HCT116 (cell line): ENCODE measurements at regions not wholly inside any gene's neighbourhood (a gene's known extent, or its start where the extent isn't known, plus 50 kb on each side); places are given as distances from the start of the nearest gene placed in this dataset.

Source experiments
- ATAC-seq: fragments of 200-7000 bp; cut with Tn5 transposase; 2 replicates; pipeline ENCODE4 v1.9.1; 2020; ENCODE audit warnings: mild to moderate bottlenecking, moderate library complexity
- BruUV-seq: library from RNA; stranded (reverse); fragments of 400-500 nt; replicated peaks from 2 replicates; lab custom pipeline; 2021; lab: Mats Ljungman, UMichigan
- CTCF ChIA-PET: fragments of 300-600 bp; sonication (Branson Sonifier 250); formaldehyde crosslinking; loops from one replicate; lab custom pipeline; 2021; ENCODE audit warnings: antibody characterized with exemption; lab: Charles Lee
- POLR2A ChIA-PET: fragments of 300-600, 350-600 bp; sonication (Branson Sonifier 250); formaldehyde crosslinking; loops from one replicate; lab custom pipeline; 2021; ENCODE audit warnings: antibody characterized with exemption; lab: Charles Lee
- RAD21 ChIA-PET, 2 experiments: fragments of 300-600 bp; sonication (Branson Sonifier 250); formaldehyde crosslinking; loops; one replicate each; lab custom pipeline; 2023; ENCODE audit warnings: low total read pairs in 2 of 2; ENCODE audit not compliant: uncharacterized antibody in 2 of 2, unreplicated experiment in 2 of 2, low non-redundant PET in 1 of 2; lab: Charles Lee
- DNase-seq: peaks from one replicate; pipeline ENCODE4 v3.0.0-alpha.2; 2010; ENCODE audit warnings: low read depth, low spot score
- H2AFZ ChIP-seq: fragments of 200-600 bp; shearing (Covaris generic), sonication (generic); 2 replicates; pipeline ENCODE4 v1.6.1; 2017; ENCODE audit warnings: low read depth, mixed run types, mixed read lengths, antibody characterized with exemption, low read length; ENCODE audit not compliant: poor library complexity, severe bottlenecking
- H3K27ac ChIP-seq: 2 replicates; pipeline ENCODE4 v1.5.1; 2012; ENCODE audit warnings: low read depth, low read length
- H3K27me3 ChIP-seq: fragments of 200-600 bp; sonication (generic); 2 replicates; pipeline ENCODE4 v1.6.1; 2016; ENCODE audit warnings: mixed run types, low read length, mixed read lengths; ENCODE audit not compliant: insufficient read depth
- H3K36me3 ChIP-seq, 2 experiments: fragments of 200-500 bp in 1 of 2; fragments of 200-600 bp in 1 of 2; sonication (Bioruptor generic) in 1 of 2; sonication (generic) in 1 of 2; 2 replicates each; pipeline versions ENCODE4 v1.5.1 to v1.6.1; 2014 to 2016; ENCODE audit warnings: low read length in 2 of 2, inconsistent platforms in 1 of 2, mixed read lengths in 1 of 2, mixed run types in 1 of 2; ENCODE audit not compliant: insufficient read depth in 2 of 2, control insufficient read depth in 1 of 2
- H3K4me1 ChIP-seq, 2 experiments: fragments of 200-600 bp in 1 of 2; sonication (generic) in 1 of 2; 2 replicates each; pipeline versions ENCODE4 v1.5.1 to v1.6.1; 2012 to 2017; ENCODE audit warnings: low read length in 2 of 2, inconsistent platforms in 1 of 2, mild to moderate bottlenecking in 1 of 2, mixed read lengths in 1 of 2, mixed run types in 1 of 2, moderate library complexity in 1 of 2; ENCODE audit not compliant: insufficient read depth in 2 of 2, control insufficient read depth in 1 of 2
- H3K4me2 ChIP-seq: fragments of 200-600 bp; sonication (generic); 2 replicates; pipeline ENCODE4 v1.6.1; 2017; ENCODE audit warnings: mixed run types, low read length, mixed read lengths
- H3K4me3 ChIP-seq, 2 experiments: fragments of 200-600 bp in 1 of 2; sonication (generic) in 1 of 2; replicated peaks in 1 of 2; 2 replicates each; pipeline ENCODE4 v1.5.1; 2011 to 2016; ENCODE audit warnings: low read length in 2 of 2, control low read depth in 1 of 2, low read depth in 1 of 2, mild to moderate bottlenecking in 1 of 2, mixed read lengths in 1 of 2, mixed run types in 1 of 2
- H3K79me2 ChIP-seq: fragments of 200-600 bp; sonication (generic); 2 replicates; pipeline ENCODE4 v1.6.1; 2017; ENCODE audit warnings: mild to moderate bottlenecking, mixed run types, low read length, moderate library complexity, mixed read lengths; ENCODE audit not compliant: insufficient read depth
- H3K9ac ChIP-seq: fragments of 200-600 bp; sonication (generic); 2 replicates; pipeline ENCODE4 v1.6.1; 2016; ENCODE audit warnings: low read length, mixed read lengths
- H3K9me2 ChIP-seq: fragments of 200-600 bp; sonication (generic), shearing (Covaris generic); 2 replicates; pipeline ENCODE4 v1.6.1; 2017; ENCODE audit warnings: mixed run types, mild to moderate bottlenecking, moderate library complexity; ENCODE audit not compliant: insufficient read depth
- H3K9me3 ChIP-seq, 2 experiments: fragments of 200-500 bp in 1 of 2; fragments of 200-600 bp in 1 of 2; sonication (Bioruptor generic) in 1 of 2; sonication (generic) in 1 of 2; 2 replicates each; pipeline ENCODE4 v1.6.1; 2014 to 2017; ENCODE audit warnings: low read length in 2 of 2, mixed read lengths in 2 of 2, inconsistent platforms in 1 of 2, low read depth in 1 of 2, mild to moderate bottlenecking in 1 of 2, mixed run types in 1 of 2, moderate library complexity in 1 of 2; ENCODE audit not compliant: control insufficient read depth in 1 of 2, insufficient read depth in 1 of 2
- H4K20me1 ChIP-seq: fragments of 200-600 bp; sonication (generic), shearing (Covaris generic); 2 replicates; pipeline ENCODE4 v1.6.1; 2017; ENCODE audit warnings: mixed run types, mild to moderate bottlenecking, moderate library complexity; ENCODE audit not compliant: insufficient read depth
- ATF3 ChIP-seq: IDR thresholded peaks from 2 replicates; pipeline ENCODE4 v1.6.1; 2012
- CEBPB ChIP-seq: IDR thresholded peaks from 2 replicates; pipeline ENCODE4 v1.6.1; 2012; ENCODE audit warnings: low read depth
- CTCF ChIP-seq, 3 experiments: fragments of 200-600 bp in 1 of 3; sonication (generic) in 1 of 3; IDR thresholded peaks in 2 of 3; conservative IDR thresholded peaks in 1 of 3; 2 replicates each; pipeline ENCODE4 v1.5.1; 2012 to 2017; ENCODE audit warnings: low read depth in 2 of 3, low read length in 2 of 3, antibody characterized with exemption in 1 of 3, borderline replicate concordance in 1 of 3, control low read depth in 1 of 3, mild to moderate bottlenecking in 1 of 3, mixed read lengths in 1 of 3, mixed run types in 1 of 3, moderate library complexity in 1 of 3; ENCODE audit not compliant: insufficient read depth in 1 of 3
- ELF1 ChIP-seq: IDR thresholded peaks from 2 replicates; pipeline ENCODE4 v1.6.1; 2012; ENCODE audit warnings: low read depth, borderline replicate concordance
- EZH2 ChIP-seq: fragments of 200-600 bp; sonication (generic); IDR thresholded peaks from 2 replicates; pipeline ENCODE4 v1.6.1; 2017; ENCODE audit warnings: antibody characterized with exemption, mixed run types
- EZH2phosphoT487 ChIP-seq: fragments of 200-600 bp; IDR thresholded peaks from 2 replicates; pipeline ENCODE4 v1.6.1; 2018; ENCODE audit warnings: antibody characterized with exemption, borderline replicate concordance
- FOSL1 ChIP-seq: IDR thresholded peaks from 2 replicates; pipeline ENCODE4 v1.6.1; 2012; ENCODE audit warnings: low read depth
- MAX ChIP-seq: IDR thresholded peaks from 2 replicates; pipeline ENCODE4 v1.6.1; 2012
- POLR2A ChIP-seq: IDR thresholded peaks from 2 replicates; pipeline ENCODE4 v1.7.0; 2011; ENCODE audit warnings: borderline replicate concordance; ENCODE audit not compliant: insufficient read depth, insufficient read length; ENCODE audit errors: extremely low read depth
- POLR2AphosphoS5 ChIP-seq: IDR thresholded peaks from 2 replicates; pipeline ENCODE4 v1.6.1; 2011; ENCODE audit warnings: mild to moderate bottlenecking, low read depth, low read length, moderate library complexity
- RAD21 ChIP-seq: IDR thresholded peaks from 2 replicates; pipeline ENCODE4 v1.6.1; 2012; ENCODE audit warnings: low read depth, mild to moderate bottlenecking
- REST ChIP-seq: IDR thresholded peaks from 2 replicates; pipeline ENCODE4 v1.6.1; 2012; ENCODE audit warnings: low read depth
- SIN3A ChIP-seq: IDR thresholded peaks from 2 replicates; pipeline ENCODE4 v1.6.1; 2012; ENCODE audit warnings: low read depth
- SRF ChIP-seq: IDR thresholded peaks from 2 replicates; pipeline ENCODE4 v1.6.1; 2012; ENCODE audit warnings: low read depth
- YY1 ChIP-seq: IDR thresholded peaks from 2 replicates; pipeline ENCODE4 v1.6.1; 2011; ENCODE audit warnings: low read length, low read depth, moderate library complexity, mild to moderate bottlenecking; ENCODE audit not compliant: insufficient replicate concordance; ENCODE audit errors: extremely low read depth
- ZBTB33 ChIP-seq: IDR thresholded peaks from 2 replicates; pipeline ENCODE4 v1.6.1; 2011; ENCODE audit warnings: mild to moderate bottlenecking, low read length, moderate library complexity; ENCODE audit not compliant: insufficient replicate concordance; ENCODE audit errors: extremely low read depth
- ZFX ChIP-seq: fragments of 450-650 bp; IDR thresholded peaks from 2 replicates; pipeline ENCODE4 v1.6.1; 2017
- intact Hi-C: fragments of 100-400 bp; cut with micrococcal nuclease; formaldehyde crosslinking; loops from 2 replicates; pipeline ENCODE4 v1.10.0; 2022

GRCh38 chr2:235371018-235371417, 122.8 kb upstream of the AGAP1 start:
- RAD21 ChIA-PET = no interaction called here
- Histone ChIP-seq H2AFZ (no peak overlapping the region), H3K9me3 (no peaks in the 10 kb centered on the region), H4K20me1 (no peaks in the 10 kb centered on the region), H3K36me3 (no peaks in the 10 kb centered on the region), H3K27ac (no peak overlapping the region), H3K79me2 (no peaks in the 10 kb centered on the region), H3K9ac (no peak overlapping the region), H3K9me2 (no peaks in the 10 kb centered on the region), H3K4me1 (peaks cover 0 to 15% of the 10 kb centered on the region in 2 experiments; a peak in 2 of 4 replicates), H3K4me3 (no peak overlapping the region), H3K4me2 (no peak overlapping the region), H3K27me3 (peaks cover 6% of the 10 kb centered on the region; the same call in 1 of the 2 replicates)
- no peak for ATAC-seq
- BruUV-seq = no TSS peak
- POLR2A ChIA-PET = no interaction called here
- DNase-seq = no peak
- CTCF ChIA-PET = no interaction called here
- intact Hi-C loops = no loop called here
- no peak for TF ChIP-seq POLR2AphosphoS5
- TF ChIP-seq CTCF (IDR thresholded peaks at IDR 0.05 in 2 of 3, conservative IDR thresholded peaks at IDR 0.05 in 1 of 3; ENCODE audit: borderline replicate concordance in 1 of 3, insufficient read depth in 1 of 3, low read depth in 2 of 3, low read length in 2 of 3) = no peak
- no peak for TF ChIP-seq SRF
- TF ChIP-seq ELF1 = no peak
- TF ChIP-seq MAX = no peak
- TF ChIP-seq RAD21 = no peak
- TF ChIP-seq ZFX = no peak
- no peak for TF ChIP-seq YY1
- TF ChIP-seq EZH2phosphoT487 = no peak
- TF ChIP-seq SIN3A = no peak
- TF ChIP-seq POLR2A = no peak
- TF ChIP-seq EZH2 = no peak
- TF ChIP-seq ZBTB33 = no peak
- no peak for TF ChIP-seq ATF3
- no peak for TF ChIP-seq CEBPB
- TF ChIP-seq FOSL1 = no peak
- no peak for TF ChIP-seq REST
